Common myeloid progenitor, CD34-positive (primary cell): ENCODE measurements at regions not wholly inside any gene's neighbourhood (a gene's known extent, or its start where the extent isn't known, plus 50 kb on each side); places are given as distances from the start of the nearest gene placed in this dataset.
"Not testable (repeated sequence)": the region's sequence is repeated elsewhere in the genome, so short reads cannot be mapped to it uniquely, and the experiment has no call there.

Experiments
- CTCF ChIA-PET: fragments of 350-600 bp; sonication (Branson Sonifier 250); formaldehyde crosslinking; loops from one replicate; lab custom pipeline; 2021; ENCODE audit warnings: antibody characterized with exemption; lab: Charles Lee
- POLR2A ChIA-PET: fragments of 350-600 bp; sonication (Branson Sonifier 250); formaldehyde crosslinking; loops from one replicate; lab custom pipeline; 2021; ENCODE audit warnings: antibody characterized with exemption; lab: Charles Lee
- DNase-seq, 3 donors: peaks; one replicate each; pipeline versions ENCODE4 v3.0.0 to v3.0.0-alpha.2; 2013
- H3K27ac ChIP-seq, 2 experiments: 1 replicate in 1 of 2; 2 replicates in 1 of 2; pipeline ENCODE4 v1.7.0; 2013; ENCODE audit warnings: inconsistent platforms in 2 of 2, low read length in 2 of 2, mild to moderate bottlenecking in 2 of 2, low read depth in 1 of 2, moderate library complexity in 1 of 2; ENCODE audit not compliant: severe bottlenecking in 2 of 2, insufficient read depth in 1 of 2, poor library complexity in 1 of 2
- H3K27me3 ChIP-seq, 5 experiments: replicated peaks in 2 of 5; 1 replicate in 3 of 5; 2 replicates in 2 of 5; pipeline versions ENCODE4 v1.6.1 to v1.7.0; 2013; ENCODE audit warnings: low read length in 4 of 5, mild to moderate bottlenecking in 2 of 5, moderate library complexity in 2 of 5, inconsistent platforms in 1 of 5; ENCODE audit not compliant: insufficient read depth in 5 of 5, control insufficient read depth in 4 of 5
- H3K36me3 ChIP-seq, 4 experiments: 1 replicate in 2 of 4; 2 replicates in 2 of 4; pipeline versions ENCODE4 v1.6.1 to v1.7.0; 2013; ENCODE audit warnings: low read length in 3 of 4, control low read depth in 1 of 4, mild to moderate bottlenecking in 1 of 4; ENCODE audit not compliant: control insufficient read depth in 4 of 4, insufficient read depth in 4 of 4
- H3K4me1 ChIP-seq, 4 experiments: 1 replicate in 3 of 4; 2 replicates in 1 of 4; pipeline versions ENCODE4 v1.6.1 to v1.7.1; 2013; ENCODE audit warnings: low read length in 3 of 4, mild to moderate bottlenecking in 3 of 4, control low read depth in 1 of 4, inconsistent platforms in 1 of 4, moderate library complexity in 1 of 4; ENCODE audit not compliant: control insufficient read depth in 4 of 4, insufficient read depth in 4 of 4; ENCODE audit errors: control extremely low read depth in 1 of 4
- H3K4me3 ChIP-seq, 7 experiments: 1 replicate in 4 of 7; 2 replicates in 3 of 7; pipeline versions ENCODE4 v1.5.1 to v1.7.0; 2013; ENCODE audit warnings: mild to moderate bottlenecking in 7 of 7, low read length in 6 of 7, moderate library complexity in 6 of 7, inconsistent platforms in 2 of 7, low read depth in 2 of 7, control low read depth in 1 of 7; ENCODE audit not compliant: insufficient read depth in 4 of 7, control insufficient read depth in 1 of 7; ENCODE audit errors: extremely low read depth in 1 of 7
- H3K9me3 ChIP-seq, 5 experiments: 1 replicate in 4 of 5; 2 replicates in 1 of 5; pipeline versions ENCODE4 v1.6.1 to v1.7.1; 2013; ENCODE audit warnings: low read length in 4 of 5, mild to moderate bottlenecking in 2 of 5, inconsistent platforms in 1 of 5, low read depth in 1 of 5, moderate library complexity in 1 of 5; ENCODE audit not compliant: control insufficient read depth in 4 of 5, insufficient read depth in 2 of 5; ENCODE audit errors: control extremely low read depth in 1 of 5
- WGBS: methylation state at CpG from one replicate; pipeline ENCODE4 v1.1.5; 2013; ENCODE audit not compliant: insufficient coverage; 5-methylcytosine and 5-hydroxymethylcytosine counted together

- POLR2A ChIA-PET: no interaction called here
- DNase-seq: no peak
- Histone ChIP-seq H3K4me1 (no peaks in the 10 kb centered on the region), H3K36me3 (no peaks in the 10 kb centered on the region), H3K9me3 (peaks cover 0 to 2% (median 0%) of the 10 kb centered on the region in 5 experiments), H3K4me3 (no peak overlapping the region), H3K27ac (no peak overlapping the region), H3K27me3 (no peaks in the 10 kb centered on the region)
- CTCF ChIA-PET: no interaction called here
- 100% methylated on average over 1 of the region's 2 CpGs for WGBS
Measured at GRCh38 chr4:20020056-20020455, 231.6 kb upstream of the SLIT2 start.

DNA sequence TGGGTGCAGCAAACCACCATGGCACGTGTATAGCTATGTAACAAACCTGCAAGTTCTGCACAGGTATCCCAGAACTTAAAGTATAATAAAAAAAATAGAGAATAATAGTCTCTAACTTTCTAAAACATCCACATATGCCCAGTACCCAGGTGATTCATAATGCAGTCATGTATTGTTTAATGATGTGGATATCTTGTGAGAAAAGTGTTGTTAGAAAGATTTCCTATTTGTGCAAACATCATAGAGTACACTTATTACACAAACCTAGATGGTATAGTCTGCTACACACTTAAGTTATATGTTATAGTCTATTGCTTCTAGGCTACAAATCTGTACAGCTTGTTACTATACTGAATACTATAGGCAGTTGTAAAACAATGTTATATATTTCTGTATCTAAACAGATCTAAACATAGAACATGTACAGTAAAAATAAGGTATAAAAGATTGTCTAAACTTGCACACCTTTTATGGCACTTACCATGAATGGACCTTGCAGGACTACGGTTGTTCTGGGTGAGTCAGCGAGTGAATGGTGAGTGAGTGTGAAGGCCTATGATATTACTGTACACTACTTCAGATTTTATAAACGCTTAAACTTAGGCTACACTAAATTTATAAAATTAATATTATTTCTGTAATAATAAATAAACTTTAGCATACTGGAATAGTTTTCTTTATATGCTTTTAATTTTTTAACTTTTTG lies 232.2 kb upstream of the SLIT2 start:
- ChIA-PET CTCF (no interaction called here), POLR2A (no interaction called here)
- H3K27me3 ChIP-seq: no peaks in the 10 kb centered on the region
- H3K9me3 ChIP-seq: peaks cover 0 to 2% (median 0%) of the 10 kb centered on the region in 5 experiments
- H3K27ac ChIP-seq: no peak overlapping the region
- no peak for DNase-seq
- no peaks in the 10 kb centered on the region for H3K4me1 ChIP-seq
- WGBS: no CpG with 5 or more reads among the region's 4 CpGs
- H3K4me3 ChIP-seq: no peak overlapping the region
- no peaks in the 10 kb centered on the region for H3K36me3 ChIP-seq

DNA sequence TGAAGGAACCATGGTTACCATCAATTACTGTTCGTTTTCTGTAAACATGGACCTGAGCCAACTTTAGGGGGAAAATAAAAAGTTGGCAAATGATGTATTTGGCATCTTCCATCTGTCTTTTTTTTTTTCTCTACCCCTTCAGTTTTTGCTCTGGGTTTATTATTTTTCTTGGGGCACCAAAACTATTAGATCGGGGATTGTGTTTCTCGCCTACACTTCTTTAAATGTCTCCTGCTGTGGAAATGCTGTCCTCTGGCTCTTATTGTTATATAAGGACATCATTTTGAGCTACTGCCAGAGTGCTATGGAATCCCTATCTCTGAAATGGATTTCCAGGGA lies 234.0 kb upstream of the SLIT2 start:
- Histone ChIP-seq H3K36me3 (no peaks in the 10 kb centered on the region), H3K4me1 (no peaks in the 10 kb centered on the region), H3K4me3 (no peak overlapping the region), H3K27me3 (no peaks in the 10 kb centered on the region), H3K27ac (no peak overlapping the region), H3K9me3 (peaks cover 0 to 2% (median 0%) of the 10 kb centered on the region in 5 experiments)
- POLR2A ChIA-PET: no interaction called here
- no peak for DNase-seq
- 100% methylated on average over 2 of the region's 3 CpGs for WGBS
- CTCF ChIA-PET: no interaction called here

DNA sequence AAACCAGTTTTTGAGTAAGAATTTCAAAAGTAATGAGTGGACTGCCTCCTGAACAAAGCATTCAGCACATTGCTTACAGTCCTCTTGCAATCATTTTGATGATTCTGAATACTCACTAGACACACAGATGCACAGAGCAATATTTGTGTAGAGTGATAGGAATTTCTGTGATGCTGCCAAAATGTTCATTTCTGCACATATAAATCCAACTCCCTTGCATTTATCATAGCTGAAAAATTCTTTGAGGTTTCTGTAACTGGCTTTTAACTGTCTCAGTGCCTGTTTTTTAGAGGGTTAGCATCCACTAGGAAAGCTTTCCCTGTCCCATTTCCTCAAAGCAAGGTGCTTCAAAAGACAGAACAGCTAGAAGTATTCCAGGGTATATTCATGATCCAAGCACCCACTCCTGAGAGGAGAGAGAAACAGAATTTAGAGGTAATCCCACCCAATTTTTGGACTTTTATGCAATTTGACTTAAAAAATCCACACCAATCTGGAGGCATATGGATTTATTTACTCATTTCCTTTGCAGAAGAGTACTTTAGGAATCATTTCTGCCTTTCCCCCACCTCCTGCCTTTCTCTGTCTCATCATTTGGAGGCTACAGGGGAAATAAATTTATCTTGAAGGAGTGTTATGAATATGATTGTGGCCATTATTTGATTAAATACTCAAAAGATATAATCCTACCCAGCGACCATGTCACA lies 234.5 kb upstream of the SLIT2 start:
- H3K27me3 ChIP-seq: no peaks in the 10 kb centered on the region
- no peaks in the 10 kb centered on the region for H3K4me1 ChIP-seq
- H3K27ac ChIP-seq: no peak overlapping the region
- H3K4me3 ChIP-seq: no peak overlapping the region
- DNase-seq: no peak
- ChIA-PET POLR2A (no interaction called here), CTCF (no interaction called here)
- H3K36me3 ChIP-seq: no peaks in the 10 kb centered on the region
- peaks cover 0 to 2% (median 0%) of the 10 kb centered on the region in 5 experiments for H3K9me3 ChIP-seq
- no CpG with 5 or more reads among the region's 1 CpG for WGBS

- POLR2A ChIA-PET: no interaction called here
- Histone ChIP-seq H3K27me3 (no peaks in the 10 kb centered on the region), H3K36me3 (no peaks in the 10 kb centered on the region), H3K9me3 (peaks cover 0 to 2% (median 0%) of the 10 kb centered on the region in 5 experiments), H3K27ac (no peak overlapping the region), H3K4me1 (no peaks in the 10 kb centered on the region), H3K4me3 (no peak overlapping the region)
- CTCF ChIA-PET: no interaction called here
- no peak for DNase-seq
- WGBS: 89% methylated on average over 3 of the region's 4 CpGs
Measured at GRCh38 chr4:20015636-20016224, 236.0 kb upstream of the SLIT2 start.

DNA sequence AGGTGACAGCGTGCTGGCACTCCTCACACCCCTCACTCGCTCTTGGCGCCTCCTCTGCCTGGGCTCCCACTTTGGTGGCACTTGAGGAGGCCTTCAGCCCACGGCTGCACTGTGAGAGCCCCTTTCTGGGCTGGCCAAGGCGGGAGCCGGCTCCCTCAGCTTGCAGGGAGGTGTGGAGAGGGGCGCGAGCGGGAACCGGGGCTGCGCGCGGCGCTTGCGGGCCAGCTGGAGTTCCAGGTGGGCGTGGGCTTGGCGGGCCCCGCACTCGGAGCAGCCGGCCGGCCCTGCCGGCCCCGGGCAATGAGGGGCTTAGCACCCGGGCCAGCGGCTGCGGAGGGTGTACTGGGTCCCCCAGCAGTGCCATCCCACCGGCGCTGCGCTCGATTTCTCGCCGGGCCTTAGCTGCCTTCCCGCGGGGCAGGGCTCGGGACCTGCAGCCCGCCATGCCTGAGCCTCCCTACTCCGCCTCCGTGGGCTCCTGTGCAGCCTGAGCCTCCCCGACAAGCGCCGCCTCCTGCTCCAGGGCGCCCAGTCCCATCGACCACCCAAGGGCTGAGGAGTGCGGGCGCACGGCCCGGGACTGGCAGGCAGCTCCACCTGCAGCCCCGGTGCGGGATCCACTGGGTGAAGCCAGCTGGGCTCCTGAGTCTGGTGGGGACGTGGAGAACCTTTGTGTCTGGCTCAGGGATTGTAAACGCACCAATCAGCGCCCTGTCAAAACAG lies 247.7 kb upstream of the SLIT2 start:
- WGBS: 80% methylated on average over 26 of the region's 52 CpGs
- CTCF ChIA-PET, H3K27me3 ChIP-seq, H3K27ac ChIP-seq, H3K9me3 ChIP-seq, DNase-seq, POLR2A ChIA-PET, H3K4me1 ChIP-seq, H3K36me3 ChIP-seq, H3K4me3 ChIP-seq: not testable (repeated sequence)
